HEK293 (cell line): ENCODE measurements at regions not wholly inside any gene's neighbourhood (a gene's known extent, or its start where the extent isn't known, plus 50 kb on each side); places are given as distances from the start of the nearest gene placed in this dataset.

ENCODE experiments used
- CTCF ChIA-PET: fragments of 350-600 bp; formaldehyde crosslinking; extraction: SDS; loops from one replicate; lab custom pipeline; 2021; ENCODE audit warnings: antibody characterized with exemption; lab: Yijun Ruan, JAX
- POLR2A ChIA-PET: fragments of 300-600 bp; formaldehyde crosslinking; extraction: SDS; loops from one replicate; lab custom pipeline; 2020; ENCODE audit warnings: antibody characterized with exemption, inconsistent platforms; lab: Yijun Ruan, JAX
- H3K27ac ChIP-seq: fragments of 200-500 bp; sonication (Bioruptor generic); 2 replicates; pipeline ENCODE4 v1.5.1; 2014; ENCODE audit warnings: low read depth, low read length, control low read depth, inconsistent platforms; ENCODE audit errors: extremely low read depth
- H3K36me3 ChIP-seq, 2 experiments: fragments of 200-500 bp in 1 of 2; sonication (Bioruptor generic) in 1 of 2; 1 replicate in 1 of 2; 2 replicates in 1 of 2; pipeline ENCODE4 v1.5.1; 2014 to 2017; ENCODE audit warnings: inconsistent platforms in 2 of 2, low read length in 2 of 2; ENCODE audit not compliant: control insufficient read depth in 2 of 2, insufficient read depth in 1 of 2
- H3K4me1 ChIP-seq: fragments of 200-500 bp; sonication (Bioruptor generic); 2 replicates; pipeline ENCODE4 v1.5.1; 2014; ENCODE audit warnings: mild to moderate bottlenecking, low read length, inconsistent platforms; ENCODE audit not compliant: control insufficient read depth, insufficient read depth
- H3K4me3 ChIP-seq: 2 replicates; pipeline ENCODE4 v1.5.1; 2011; ENCODE audit warnings: low read depth, mild to moderate bottlenecking, control low read depth, low read length, moderate library complexity
- H3K9me3 ChIP-seq: fragments of 200-500 bp; sonication (Bioruptor generic); 2 replicates; pipeline ENCODE4 v1.5.1; 2014; ENCODE audit warnings: low read depth, low read length, inconsistent platforms; ENCODE audit not compliant: control insufficient read depth, insufficient read depth
- ATF2 ChIP-seq: fragments of 450-650 bp; formaldehyde crosslinking; IDR thresholded peaks from 2 replicates; pipeline ENCODE4 v1.5.1; 2016; ENCODE audit warnings: missing biosample characterization, missing genetic modification characterization, low read depth
- BCL11A ChIP-seq: fragments of 450-650 bp; formaldehyde crosslinking; IDR thresholded peaks from 2 replicates; pipeline ENCODE4 v1.5.1; 2016; ENCODE audit warnings: low read depth, missing biosample characterization, missing genetic modification characterization
- GLI2 ChIP-seq: fragments of 450-650 bp; formaldehyde crosslinking; IDR thresholded peaks from 2 replicates; pipeline ENCODE4; 2017; ENCODE audit warnings: missing biosample characterization, missing genetic modification characterization, low read depth, borderline replicate concordance
- IKZF3 ChIP-seq: fragments of 450-650 bp; IDR thresholded peaks from 2 replicates; pipeline ENCODE4 v1.5.0; 2018; ENCODE audit warnings: missing biosample characterization, mild to moderate bottlenecking, missing genetic modification characterization, moderate library complexity
- OSR2 ChIP-seq: fragments of 450-650 bp; formaldehyde crosslinking; IDR thresholded peaks from 2 replicates; pipeline ENCODE4 v1.5.1; 2016; ENCODE audit warnings: missing biosample characterization, missing genetic modification characterization
- SETDB1 ChIP-seq: IDR thresholded peaks from one replicate; pipeline ENCODE4 v1.6.1; 2017; ENCODE audit warnings: mild to moderate bottlenecking, low read length, moderate library complexity, mixed read lengths; ENCODE audit not compliant: insufficient read length
- ZBTB21 ChIP-seq: fragments of 450-650 bp; formaldehyde crosslinking; IDR thresholded peaks from 2 replicates; pipeline ENCODE4 v1.5.1; 2017; ENCODE audit warnings: missing biosample characterization, missing genetic modification characterization
- ZBTB7A ChIP-seq: fragments of 450-650 bp; formaldehyde crosslinking; IDR thresholded peaks from 2 replicates; pipeline ENCODE4 v1.5.1; 2016; ENCODE audit warnings: low read depth, missing biosample characterization, missing genetic modification characterization
- ZFP69B ChIP-seq: fragments of 450-650 bp; formaldehyde crosslinking; IDR thresholded peaks from 2 replicates; pipeline ENCODE4 v1.5.1; 2016; ENCODE audit warnings: missing biosample characterization, missing genetic modification characterization
- ZNF148 ChIP-seq: fragments of 450-650 bp; formaldehyde crosslinking; IDR thresholded peaks from 2 replicates; pipeline ENCODE4 v1.5.0; 2017; ENCODE audit warnings: missing biosample characterization, missing genetic modification characterization, borderline replicate concordance
- ZNF157 ChIP-seq: fragments of 450-650 bp; formaldehyde crosslinking; IDR thresholded peaks from 2 replicates; pipeline ENCODE4 v1.5.1; 2016; ENCODE audit warnings: missing biosample characterization, missing genetic modification characterization
- ZNF18 ChIP-seq: fragments of 450-650 bp; formaldehyde crosslinking; IDR thresholded peaks from 2 replicates; pipeline ENCODE4 v1.5.1; 2016; ENCODE audit warnings: missing biosample characterization, missing genetic modification characterization
- ZNF248 ChIP-seq: fragments of 450-650 bp; formaldehyde crosslinking; IDR thresholded peaks from 2 replicates; pipeline ENCODE4 v1.5.1; 2017; ENCODE audit warnings: missing biosample characterization, missing genetic modification characterization
- ZNF398 ChIP-seq: fragments of 450-650 bp; formaldehyde crosslinking; IDR thresholded peaks from 2 replicates; pipeline ENCODE4 v1.5.1; 2017; ENCODE audit warnings: missing biosample characterization, missing genetic modification characterization
- ZNF48 ChIP-seq: fragments of 450-650 bp; formaldehyde crosslinking; IDR thresholded peaks from 2 replicates; pipeline ENCODE4 v1.5.1; 2016; ENCODE audit warnings: missing biosample characterization, missing genetic modification characterization
- ZNF621 ChIP-seq: fragments of 450-650 bp; formaldehyde crosslinking; IDR thresholded peaks from 2 replicates; pipeline ENCODE4 v1.5.1; 2017; ENCODE audit warnings: missing biosample characterization, missing genetic modification characterization
- ZNF704 ChIP-seq: fragments of 450-650 bp; formaldehyde crosslinking; IDR thresholded peaks from 2 replicates; pipeline ENCODE4 v1.5.1; 2016; ENCODE audit warnings: missing biosample characterization, missing genetic modification characterization
- ZNF843 ChIP-seq: fragments of 450-650 bp; formaldehyde crosslinking; IDR thresholded peaks from 2 replicates; pipeline ENCODE4 v1.5.1; 2016; ENCODE audit warnings: missing biosample characterization, missing genetic modification characterization
- ZSCAN4 ChIP-seq: fragments of 450-650 bp; formaldehyde crosslinking; IDR thresholded peaks from 2 replicates; pipeline ENCODE4 v1.5.1; 2017; ENCODE audit warnings: missing biosample characterization, missing genetic modification characterization

GRCh38 chr6:156024339-156024738 is 568.7 kb upstream of the NOX3 start:
- CTCF ChIA-PET, result no interaction called here
- H3K4me3 ChIP-seq, result no peak overlapping the region
- TF ChIP-seq ATF2 (tag by site-specific recombination) (no peak), SETDB1 (peak; percentile 89)
- TF ChIP-seq, all 188 proteins: peak for 1
- no peaks in the 10 kb centered on the region for H3K36me3 ChIP-seq
- H3K4me1 ChIP-seq, result no peaks in the 10 kb centered on the region
- H3K9me3 ChIP-seq, result no peaks in the 10 kb centered on the region
- no peak overlapping the region for H3K27ac ChIP-seq
- POLR2A ChIA-PET, result no interaction called here

GRCh38 chr6:156021746-156022396 is 566.2 kb upstream of the NOX3 start:
- CTCF ChIA-PET, result no interaction called here
- H3K36me3 ChIP-seq, result no peaks in the 10 kb centered on the region
- no peaks in the 10 kb centered on the region for H3K9me3 ChIP-seq
- TF ChIP-seq ZNF704 (tag by site-specific recombination) (no peak), BCL11A (tag by site-specific recombination) (no peak), ZNF843 (no peak), OSR2 (tag by site-specific recombination) (no peak), ZNF157 (tag by site-specific recombination) (no peak), GLI2 (tag by site-specific recombination) (no peak), ZNF621 (tag by site-specific recombination) (no peak), IKZF3 (tag by site-specific recombination) (no peak), ZNF148 (tag by site-specific recombination) (no peak), ZNF18 (tag by site-specific recombination) (no peak), ATF2 (tag by site-specific recombination) (no peak), ZFP69B (tag by site-specific recombination) (no peak), ZNF48 (tag by site-specific recombination) (no peak), ZBTB7A (tag by site-specific recombination) (no peak), ZNF248 (tag by site-specific recombination) (no peak), ZNF398 (tag by site-specific recombination) (no peak), ZBTB21 (tag by site-specific recombination) (no peak), ZSCAN4 (no peak)
- POLR2A ChIA-PET, result no interaction called here
- no peak overlapping the region for H3K4me3 ChIP-seq
- no peaks in the 10 kb centered on the region for H3K4me1 ChIP-seq
- no peak overlapping the region for H3K27ac ChIP-seq
